ENCODE measurements at regions not wholly inside any gene's neighbourhood (a gene's known extent, or its start where the extent isn't known, plus 50 kb on each side); places are given as distances from the start of the nearest gene placed in this dataset.
"Not testable (repeated sequence)": the region's sequence is repeated elsewhere in the genome, so short reads cannot be mapped to it uniquely, and the experiment has no call there.

GRCh38 chr16:76875898-76876297 lies 315.1 kb upstream of the MON1B start:
- H3K4me3 ChIP-seq: no peak overlapping the region
- 9 to 20% (median 13%) methylated on average over 1 of the region's 1 CpG for WGBS, 5 donors
- H3K27me3 ChIP-seq: no peaks in the 10 kb centered on the region
- H3K36me3 ChIP-seq: no peaks in the 10 kb centered on the region
- intact Hi-C loops (cut with DNase I; ENCODE audit: low total_unique reads): no loop called here
- H3K9me3 ChIP-seq: no peaks in the 10 kb centered on the region
- DNase-seq: no peak
- no peaks in the 10 kb centered on the region for H3K4me1 ChIP-seq
- no peak overlapping the region for H3K27ac ChIP-seq
- TF ChIP-seq POLR2AphosphoS5 (IDR thresholded peaks at IDR 0.05) (no peak), EP300 (IDR thresholded peaks at IDR 0.05) (no peak), POLR2A (IDR thresholded peaks at IDR 0.05) (no peak)
- TF ChIP-seq, protein P1, sequence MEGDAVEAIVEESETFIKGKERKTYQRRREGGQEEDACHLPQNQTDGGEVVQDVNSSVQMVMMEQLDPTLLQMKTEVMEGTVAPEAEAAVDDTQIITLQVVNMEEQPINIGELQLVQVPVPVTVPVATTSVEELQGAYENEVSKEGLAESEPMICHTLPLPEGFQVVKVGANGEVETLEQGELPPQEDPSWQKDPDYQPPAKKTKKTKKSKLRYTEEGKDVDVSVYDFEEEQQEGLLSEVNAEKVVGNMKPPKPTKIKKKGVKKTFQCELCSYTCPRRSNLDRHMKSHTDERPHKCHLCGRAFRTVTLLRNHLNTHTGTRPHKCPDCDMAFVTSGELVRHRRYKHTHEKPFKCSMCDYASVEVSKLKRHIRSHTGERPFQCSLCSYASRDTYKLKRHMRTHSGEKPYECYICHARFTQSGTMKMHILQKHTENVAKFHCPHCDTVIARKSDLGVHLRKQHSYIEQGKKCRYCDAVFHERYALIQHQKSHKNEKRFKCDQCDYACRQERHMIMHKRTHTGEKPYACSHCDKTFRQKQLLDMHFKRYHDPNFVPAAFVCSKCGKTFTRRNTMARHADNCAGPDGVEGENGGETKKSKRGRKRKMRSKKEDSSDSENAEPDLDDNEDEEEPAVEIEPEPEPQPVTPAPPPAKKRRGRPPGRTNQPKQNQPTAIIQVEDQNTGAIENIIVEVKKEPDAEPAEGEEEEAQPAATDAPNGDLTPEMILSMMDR (IDR thresholded peaks at IDR 0.05): no peak

DNA sequence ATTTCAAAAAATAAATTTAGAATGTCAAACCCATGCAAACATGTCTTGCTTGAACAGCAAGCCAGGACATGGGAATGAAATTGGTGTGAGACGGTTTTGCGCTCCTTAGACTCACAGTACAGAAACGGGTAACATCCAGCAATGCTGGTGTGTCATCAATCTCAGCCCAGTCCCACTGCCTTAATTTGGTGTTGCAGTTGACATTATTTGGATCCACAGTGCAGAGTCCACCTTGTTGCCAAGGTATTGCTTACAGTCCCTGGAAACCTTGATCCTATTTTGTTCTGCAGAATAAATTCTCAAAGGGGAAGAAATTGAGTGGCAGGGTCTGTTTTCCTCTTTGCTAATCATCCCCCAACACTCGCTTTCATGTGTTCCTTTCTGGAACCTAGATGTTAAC lies 311.6 kb upstream of the MON1B start:
- Histone ChIP-seq H3K27me3 (no peaks in the 10 kb centered on the region), H3K27ac (no peak overlapping the region), H3K9me3 (no peaks in the 10 kb centered on the region), H3K4me3 (no peak overlapping the region), H3K4me1 (no peaks in the 10 kb centered on the region), H3K36me3 (no peaks in the 10 kb centered on the region)
- TF ChIP-seq EP300 (IDR thresholded peaks at IDR 0.05) (no peak), POLR2A (IDR thresholded peaks at IDR 0.05) (no peak)
- TF ChIP-seq, protein P1 (IDR thresholded peaks at IDR 0.05): no peak
- DNase-seq: no peak
- intact Hi-C loops (cut with DNase I; ENCODE audit: low total_unique reads): no loop called here
- WGBS, 5 donors: 75 to 81% (median 80%) methylated on average over 4 of the region's 4 CpGs

- H3K27me3 ChIP-seq; DNase-seq; H3K27ac ChIP-seq; H3K36me3 ChIP-seq; intact Hi-C loops (cut with DNase I; ENCODE audit: low total_unique reads); H3K4me1 ChIP-seq; H3K9me3 ChIP-seq; H3K4me3 ChIP-seq: not testable (repeated sequence)
- WGBS, 5 donors: 73 to 82% (median 80%) methylated on average over 5 of the region's 5 CpGs
Observed at GRCh38 chr16:76880523-76880922, 310.5 kb upstream of the MON1B start.

DNA sequence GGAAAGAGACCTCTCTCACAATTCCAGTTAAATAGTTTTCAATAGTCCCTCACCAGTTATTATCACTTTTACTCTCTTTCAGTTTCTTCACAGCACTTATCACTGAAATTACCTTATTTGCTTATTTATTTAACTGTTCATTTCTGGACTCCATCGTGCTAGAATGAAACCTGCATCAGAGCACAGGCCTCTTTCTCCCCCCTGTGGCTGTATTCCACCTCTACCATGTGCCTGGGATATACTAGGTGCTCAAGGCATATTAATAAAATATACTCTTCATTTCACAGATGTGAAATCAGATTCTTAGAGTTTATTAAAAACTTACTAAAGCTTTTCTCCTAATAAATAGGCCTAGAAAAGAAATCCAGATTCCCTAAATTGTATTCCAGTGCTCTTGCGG lies 308.9 kb upstream of the MON1B start:
- H3K27ac ChIP-seq: no peak overlapping the region
- H3K4me3 ChIP-seq: no peak overlapping the region
- no peak for TF ChIP-seq POLR2A (IDR thresholded peaks at IDR 0.05)
- TF ChIP-seq EP300 (IDR thresholded peaks at IDR 0.05): no peak
- TF ChIP-seq, protein P1 (IDR thresholded peaks at IDR 0.05): no peak
- TF ChIP-seq POLR2AphosphoS5 (IDR thresholded peaks at IDR 0.05): no peak
- intact Hi-C loops (cut with DNase I; ENCODE audit: low total_unique reads): no loop called here
- 59 to 75% (median 69%) methylated on average over 2 of the region's 2 CpGs for WGBS, 5 donors
- DNase-seq: no peak
- no peaks in the 10 kb centered on the region for H3K4me1 ChIP-seq
- H3K27me3 ChIP-seq: no peaks in the 10 kb centered on the region
- no peaks in the 10 kb centered on the region for H3K36me3 ChIP-seq
- no peaks in the 10 kb centered on the region for H3K9me3 ChIP-seq

- intact Hi-C loops (cut with DNase I; ENCODE audit: low total_unique reads): no loop called here
- DNase-seq: no peak
- Histone ChIP-seq H3K36me3 (no peaks in the 10 kb centered on the region), H3K27me3 (no peaks in the 10 kb centered on the region), H3K4me3 (no peak overlapping the region), H3K4me1 (no peaks in the 10 kb centered on the region), H3K27ac (no peak overlapping the region), H3K9me3 (no peaks in the 10 kb centered on the region)
- TF ChIP-seq POLR2AphosphoS5 (IDR thresholded peaks at IDR 0.05): no peak
- TF ChIP-seq EP300 (IDR thresholded peaks at IDR 0.05): no peak
- TF ChIP-seq POLR2A (IDR thresholded peaks at IDR 0.05): no peak
- TF ChIP-seq, protein P1 (IDR thresholded peaks at IDR 0.05): no peak
- 71 to 82% (median 80%) methylated on average over 3 of the region's 3 CpGs for WGBS, 5 donors
Observed at GRCh38 chr16:76883076-76883475, 307.9 kb upstream of the MON1B start.

Data from stomach (tissue), 8 donors.